NCI-H446 treated with DMSO at 0.1 percent for 48 hours (cell line): ENCODE measurements at regions not wholly inside any gene's neighbourhood (a gene's known extent, or its start where the extent isn't known, plus 50 kb on each side); places are given as distances from the start of the nearest gene placed in this dataset.

Source experiments
- DNase-seq: peaks from one replicate; lab custom pipeline; 2025; lab: John Stamatoyannopoulos, UW

DNA sequence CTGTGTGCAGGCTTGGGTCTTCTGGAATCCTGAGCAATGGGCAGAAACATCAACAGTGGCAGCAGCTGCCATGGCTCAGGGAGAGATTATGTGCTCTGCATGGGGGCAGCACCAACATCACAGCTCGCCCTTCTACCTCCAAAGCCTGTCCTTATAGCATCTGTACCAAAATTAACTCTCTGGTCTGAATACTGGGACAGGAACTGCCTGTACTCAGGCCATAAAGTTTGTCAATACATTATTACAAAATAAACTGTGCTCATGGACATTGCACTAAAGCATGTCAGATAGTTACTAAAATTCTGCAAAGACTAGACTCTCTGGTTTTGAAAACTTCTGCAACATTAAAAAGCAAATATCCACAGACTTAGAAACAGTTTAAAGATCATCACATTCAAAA lies 91.6 kb downstream of the ZC3H11B start:
- DNase-seq, result no peak

DNA sequence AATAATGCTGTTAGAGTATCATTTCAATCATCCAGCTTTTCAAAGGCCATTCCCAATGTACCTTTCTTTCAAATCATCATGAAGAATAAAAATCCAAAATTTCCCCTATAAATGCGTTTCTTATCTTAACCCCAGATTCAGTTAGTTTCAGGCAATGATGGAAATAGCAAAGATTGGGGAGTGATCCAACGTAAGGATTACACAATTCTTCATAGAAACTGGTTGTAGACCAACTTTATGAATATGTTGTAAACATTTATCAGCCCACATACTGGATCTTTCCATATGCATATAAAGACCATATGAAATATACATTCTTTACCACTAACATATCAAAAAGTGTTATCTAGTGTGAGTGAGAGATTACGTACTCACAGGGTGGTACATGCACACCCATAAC lies 92.7 kb downstream of the ZC3H11B start:
- no peak for DNase-seq

DNA sequence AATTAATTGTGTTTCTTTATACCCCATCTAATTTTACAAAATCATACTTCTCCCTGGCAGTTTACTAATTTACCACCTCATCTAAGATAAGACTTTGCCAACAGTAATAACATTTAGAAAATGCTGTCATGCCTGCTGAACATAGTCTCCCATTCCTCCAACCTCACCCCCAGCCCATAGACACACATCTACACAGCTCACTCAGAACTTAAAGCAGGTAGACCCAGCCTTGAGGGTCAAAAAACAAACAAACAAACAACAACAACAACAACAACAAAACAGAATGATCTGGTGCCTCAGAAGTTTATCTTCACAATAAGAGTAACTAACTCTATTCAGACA lies 94.0 kb downstream of the ZC3H11B start:
- DNase-seq, result no peak

DNA sequence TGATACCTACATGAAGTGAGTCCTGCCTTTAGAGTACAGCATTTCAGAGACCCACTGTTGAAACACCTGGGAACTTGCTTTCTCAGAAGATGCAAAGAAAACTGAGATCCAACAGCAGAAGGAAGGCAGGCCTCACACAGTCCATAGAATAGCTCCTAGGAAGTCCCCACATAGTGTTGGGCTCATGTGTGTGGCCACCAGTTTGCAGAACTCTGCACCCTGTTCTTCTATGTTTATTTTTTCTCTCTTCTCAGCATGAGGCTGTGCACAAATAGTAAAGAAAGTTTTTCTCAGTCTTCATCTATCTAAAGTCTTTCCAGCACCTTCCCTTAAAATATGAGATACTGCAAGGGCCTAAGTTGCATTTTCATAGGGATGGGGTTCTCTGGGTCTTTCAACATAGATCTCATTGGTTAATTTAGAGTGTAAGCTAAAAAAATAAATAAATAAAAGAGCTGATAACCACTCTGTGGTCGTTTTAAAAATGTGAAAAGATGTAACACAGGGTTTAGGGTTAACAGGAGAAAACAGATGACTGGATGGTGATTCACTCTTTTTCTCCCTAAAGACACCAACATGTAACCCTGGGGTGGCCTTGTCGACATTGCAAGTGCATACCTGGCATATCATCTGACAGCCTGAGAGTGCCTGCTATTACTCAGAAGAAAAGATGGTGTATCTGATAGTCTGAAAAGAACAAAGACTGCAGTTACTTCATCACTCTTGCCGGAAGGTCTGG lies 94.6 kb downstream of the ZC3H11B start:
- no peak for DNase-seq

DNA sequence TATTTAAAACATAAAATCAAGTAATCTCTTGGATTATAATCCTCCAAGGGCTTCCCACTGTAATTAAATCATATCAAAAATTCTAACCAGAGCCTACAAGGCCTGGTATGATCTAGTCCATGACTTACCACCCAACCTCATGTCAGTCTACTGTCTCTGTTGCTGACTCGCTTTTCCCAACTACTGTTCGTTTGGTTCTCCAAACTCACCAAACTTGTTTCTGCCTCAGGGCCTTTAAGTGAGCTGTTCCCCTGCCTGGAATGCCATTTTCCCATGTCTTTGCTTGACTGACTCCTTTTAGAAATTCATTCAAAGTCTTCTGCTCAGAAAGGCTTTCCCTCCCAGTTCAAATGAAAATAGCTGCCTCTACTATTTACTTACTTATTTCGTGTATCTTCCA lies 95.9 kb downstream of the ZC3H11B start:
- no peak for DNase-seq

DNA sequence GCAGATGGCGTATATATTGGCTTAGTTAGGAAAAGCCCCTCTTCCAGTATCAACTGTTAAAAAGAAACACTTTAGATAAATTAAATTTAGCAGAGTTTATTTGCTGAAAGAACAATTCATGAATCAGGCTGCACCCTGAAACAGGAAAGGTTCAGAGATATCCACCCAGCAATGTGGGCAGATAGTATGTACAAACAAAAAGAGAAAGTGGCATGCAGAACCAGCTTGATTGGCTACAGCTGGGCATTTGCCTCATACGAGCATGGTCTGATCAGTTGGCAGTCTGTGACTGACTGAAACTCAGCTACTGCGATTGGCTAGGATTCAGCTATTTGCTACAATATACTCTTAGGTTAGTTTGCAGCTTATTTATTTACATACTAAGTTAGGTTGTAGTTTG lies 98.2 kb downstream of the ZC3H11B start:
- DNase-seq, result no peak

DNA sequence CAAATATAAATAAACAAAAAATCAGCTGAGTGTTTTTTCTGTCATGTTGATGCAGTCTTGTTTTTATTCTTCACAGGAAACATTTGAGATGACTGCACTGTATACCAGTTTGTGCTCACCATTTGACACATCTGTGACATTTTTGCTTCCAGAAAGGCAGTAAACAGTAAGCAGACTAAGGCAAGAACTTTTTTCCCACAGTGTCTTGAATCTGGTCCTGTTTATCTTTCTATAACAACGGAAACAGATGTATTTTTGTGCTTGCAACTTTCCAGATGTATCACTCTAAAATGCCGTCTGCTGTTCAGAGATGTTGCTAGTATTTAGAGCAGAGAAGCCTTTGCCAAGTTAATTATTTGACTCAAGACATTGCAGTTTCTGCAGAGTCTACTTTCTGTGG lies 105.5 kb downstream of the ZC3H11B start:
- no peak for DNase-seq

DNA sequence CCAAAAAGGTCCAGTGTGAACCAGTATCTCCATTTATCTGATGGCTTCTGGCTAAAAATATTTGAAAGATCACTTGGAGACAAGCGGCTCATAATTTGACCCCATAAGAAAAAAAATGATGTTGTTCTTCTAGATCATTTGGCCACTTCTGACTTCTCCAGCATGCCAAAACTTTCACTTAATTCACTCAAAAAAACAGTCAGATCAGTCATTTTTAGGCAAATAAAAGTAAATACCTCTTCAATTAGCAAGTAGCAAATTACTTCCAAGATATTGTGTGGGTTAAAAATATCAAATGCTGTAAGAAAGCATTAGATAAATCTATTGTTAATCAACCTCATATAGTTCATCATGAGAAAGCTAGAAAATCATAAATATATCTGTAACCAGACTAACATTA lies 106.0 kb downstream of the ZC3H11B start:
- no peak for DNase-seq

DNA sequence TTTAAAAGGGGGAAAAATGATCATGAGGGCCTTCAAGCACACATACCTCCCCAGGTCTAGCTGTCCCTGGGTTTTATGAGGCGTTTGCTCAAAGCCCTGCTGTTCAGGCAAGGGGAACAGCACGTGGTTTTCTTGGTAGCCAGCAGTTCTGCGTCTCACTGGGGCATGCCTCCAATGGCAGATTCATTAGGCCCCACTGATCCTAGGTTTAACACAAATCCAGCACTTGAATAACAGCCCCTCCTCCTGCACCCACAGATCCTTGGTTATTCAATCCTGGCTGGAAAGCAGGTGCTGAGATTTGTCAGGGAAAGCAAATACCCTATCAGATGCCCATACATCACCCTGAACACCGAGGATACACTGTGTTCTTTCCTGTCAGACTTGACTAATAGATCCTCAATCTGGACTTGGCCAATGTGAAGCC lies 106.4 kb downstream of the ZC3H11B start:
- DNase-seq, result no peak

DNA sequence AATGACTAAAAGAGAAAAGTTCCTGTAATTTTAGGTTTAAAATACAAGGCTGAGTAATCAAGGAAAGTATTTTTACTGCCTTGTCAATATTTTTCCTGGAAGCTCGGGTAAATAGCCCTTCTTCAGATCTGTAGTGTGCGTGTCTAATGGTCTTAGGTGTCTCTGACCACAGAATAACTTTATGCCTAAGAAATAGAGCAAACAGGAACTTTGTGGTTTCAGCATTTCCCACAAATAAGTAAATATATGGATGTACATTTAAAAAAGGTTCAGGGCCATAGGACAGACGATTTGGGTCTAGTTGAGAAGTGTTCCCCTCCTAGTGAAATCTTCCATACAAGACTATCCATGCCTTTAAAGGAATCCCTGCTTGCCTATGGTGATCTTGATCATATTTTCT lies 107.0 kb downstream of the ZC3H11B start:
- DNase-seq, result no peak

DNA sequence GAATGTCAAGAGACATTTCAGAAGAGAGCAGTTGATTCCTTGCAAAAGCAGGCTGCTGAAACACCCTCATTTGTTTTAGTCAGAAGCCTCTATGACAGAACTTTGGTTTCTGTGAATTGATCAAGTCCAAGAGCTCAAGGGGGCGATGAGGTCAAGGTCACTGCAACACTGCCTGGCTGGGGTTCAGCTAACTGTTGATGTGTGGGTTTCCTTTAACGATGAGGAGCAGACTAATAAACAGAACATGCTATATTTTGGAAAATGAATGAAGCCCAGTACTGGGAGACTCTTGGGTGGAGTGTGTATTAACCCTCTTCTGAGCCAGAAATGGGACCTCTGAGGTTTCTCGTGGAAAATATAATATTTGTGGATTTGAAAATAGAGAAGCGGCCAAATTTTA lies 109.3 kb downstream of the ZC3H11B start:
- no peak for DNase-seq

DNA sequence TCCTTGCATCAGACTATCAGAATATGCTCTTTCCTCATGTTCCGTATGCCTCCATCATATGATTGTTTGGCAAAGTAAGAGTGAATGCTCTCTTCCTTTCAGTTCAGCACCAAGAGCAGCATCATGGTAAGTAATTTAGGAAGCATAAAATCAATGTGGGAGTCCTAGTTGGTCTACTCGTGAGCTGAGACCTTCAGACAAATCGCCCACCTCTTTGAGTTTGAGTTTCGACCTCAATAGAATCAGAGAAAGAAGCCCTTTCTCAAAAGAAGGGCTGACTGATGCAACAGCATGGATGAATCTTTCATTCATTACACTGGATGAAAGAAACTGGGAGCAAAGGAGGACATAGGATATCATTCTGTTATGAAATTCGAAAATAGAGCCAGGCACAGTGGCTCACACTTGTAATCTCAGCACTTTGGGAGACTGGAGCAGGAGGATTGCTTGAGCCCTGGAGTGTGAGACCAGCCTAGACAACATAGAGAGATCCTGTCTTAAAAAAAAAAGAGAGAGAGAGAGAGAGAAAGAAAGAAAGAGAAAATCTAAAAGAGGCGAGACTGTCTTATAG lies 112.5 kb downstream of the ZC3H11B start:
- no peak for DNase-seq

DNA sequence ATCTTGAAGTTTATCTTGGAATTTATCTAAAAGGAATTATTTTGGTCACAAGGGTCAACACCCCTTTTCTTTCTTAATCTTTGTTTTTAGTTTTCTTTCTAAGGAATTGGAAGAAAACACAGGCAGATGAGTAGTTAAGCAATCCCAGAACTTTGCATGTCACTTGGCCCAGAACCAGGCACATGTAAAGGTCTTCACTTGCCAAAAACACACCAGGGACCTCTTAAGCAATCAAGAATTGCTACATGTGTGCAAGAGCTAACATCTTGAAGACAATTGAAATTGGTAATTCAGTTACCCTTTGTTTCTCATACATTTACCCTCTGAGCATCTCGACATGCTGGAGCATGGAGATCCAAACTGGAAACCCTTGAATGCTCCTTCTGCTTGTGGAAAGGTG lies 114.2 kb downstream of the ZC3H11B start:
- DNase-seq, result no peak

DNA sequence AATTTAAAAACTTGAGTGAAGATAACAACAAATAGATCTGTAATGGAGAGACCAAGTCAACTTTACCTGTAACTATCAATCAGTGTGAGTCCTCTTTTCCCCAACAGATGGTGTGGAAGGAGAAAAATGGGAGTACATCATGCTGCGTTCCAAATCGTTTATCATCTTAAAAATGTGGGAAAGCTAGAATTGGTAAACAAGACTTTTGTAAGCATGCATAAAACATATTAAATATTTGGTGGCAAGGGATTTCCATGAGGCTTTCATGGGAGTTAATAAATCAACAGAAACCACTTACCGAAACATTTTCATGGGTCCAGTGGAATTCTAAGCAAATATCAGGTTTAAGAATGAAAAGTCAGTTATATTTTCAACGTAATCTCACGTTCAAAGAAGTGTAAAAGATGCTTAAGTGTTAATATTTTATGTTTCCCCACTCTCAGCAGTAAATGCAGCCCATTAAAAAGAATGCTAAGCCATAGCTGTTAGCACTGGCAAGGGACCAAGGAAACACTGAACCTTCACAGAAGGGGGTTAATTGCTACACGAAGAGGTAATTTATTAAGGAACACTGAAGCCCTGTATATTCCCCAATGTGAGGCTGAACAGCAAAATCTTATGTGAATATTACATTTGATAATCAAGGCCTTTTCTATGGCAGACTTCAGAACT lies 117.0 kb downstream of the ZC3H11B start:
- no peak for DNase-seq

DNA sequence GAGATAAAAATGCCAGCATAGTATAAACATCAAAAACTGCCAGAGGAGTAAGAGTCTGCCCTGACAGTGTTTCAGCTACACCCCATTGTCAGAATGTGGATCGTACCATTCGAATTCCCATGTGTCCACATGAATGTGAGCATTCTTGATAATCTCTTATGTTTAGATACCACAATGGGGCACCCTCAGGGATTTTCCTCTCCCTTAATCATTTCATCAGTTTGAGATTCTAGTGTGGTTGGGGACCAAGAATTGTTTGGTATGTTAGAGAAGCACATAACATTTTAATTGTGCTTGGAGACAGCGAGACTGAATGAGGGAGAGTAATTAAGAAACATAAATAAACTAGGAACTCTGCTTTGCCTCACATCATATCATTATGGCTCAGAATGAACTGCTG lies 120.2 kb downstream of the ZC3H11B start:
- no peak for DNase-seq

DNA sequence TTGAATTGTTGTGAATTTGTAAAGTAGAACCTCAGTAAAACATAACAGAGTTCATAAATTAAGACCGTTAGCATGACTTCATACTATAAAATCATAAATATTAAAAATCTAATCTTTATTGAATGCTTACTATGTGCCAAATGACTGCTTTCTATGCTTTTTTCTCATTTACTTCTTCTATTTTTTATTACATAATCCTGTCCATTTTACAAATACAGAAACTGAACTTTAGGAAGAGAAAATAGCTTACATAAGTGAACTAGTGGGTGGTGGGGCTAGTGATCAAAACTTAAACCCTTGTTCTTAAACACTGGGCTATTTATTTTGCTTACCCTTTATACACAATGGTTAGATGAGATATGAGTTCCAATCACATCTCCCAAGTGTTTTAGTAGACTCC lies 122.3 kb downstream of the ZC3H11B start:
- DNase-seq, result no peak

DNA sequence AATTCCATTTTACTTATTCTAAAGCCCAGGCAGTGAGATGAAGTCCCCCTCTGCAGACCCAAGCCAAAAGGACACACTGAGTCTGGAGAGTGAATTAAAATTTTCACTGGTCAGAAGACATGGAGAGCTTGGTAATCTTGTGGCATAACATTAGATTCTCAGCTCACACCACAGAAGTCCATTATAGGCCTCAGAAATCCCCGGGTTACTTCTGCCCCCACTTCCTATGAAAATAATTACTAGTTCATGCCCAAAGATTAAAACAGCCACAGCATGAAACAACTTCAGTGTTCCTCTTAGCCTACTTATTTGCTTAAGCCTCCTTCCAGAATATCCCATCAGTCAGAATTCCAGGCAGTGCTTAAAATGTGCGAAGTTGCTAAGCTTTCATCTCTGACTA lies 123.3 kb downstream of the ZC3H11B start:
- no peak for DNase-seq

DNA sequence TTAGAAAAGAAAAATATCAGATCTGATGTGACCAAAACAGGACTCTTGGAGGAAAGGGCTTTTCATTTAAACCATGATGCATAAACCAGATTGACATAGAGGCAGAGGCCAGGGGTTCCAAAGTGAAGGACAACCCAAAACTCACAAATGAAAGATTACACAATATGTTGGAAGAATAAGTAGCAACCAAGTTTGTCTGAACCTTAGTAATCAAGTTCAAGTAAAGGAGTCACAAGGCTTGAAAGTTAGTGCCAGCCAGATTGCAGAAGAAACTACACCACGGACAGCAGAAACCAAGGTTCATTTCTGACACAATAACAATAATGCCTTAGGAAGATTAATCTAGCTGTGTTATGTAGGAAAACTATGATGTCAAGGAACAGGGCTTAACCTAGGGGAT lies 124.6 kb downstream of the ZC3H11B start:
- DNase-seq, result no peak

DNA sequence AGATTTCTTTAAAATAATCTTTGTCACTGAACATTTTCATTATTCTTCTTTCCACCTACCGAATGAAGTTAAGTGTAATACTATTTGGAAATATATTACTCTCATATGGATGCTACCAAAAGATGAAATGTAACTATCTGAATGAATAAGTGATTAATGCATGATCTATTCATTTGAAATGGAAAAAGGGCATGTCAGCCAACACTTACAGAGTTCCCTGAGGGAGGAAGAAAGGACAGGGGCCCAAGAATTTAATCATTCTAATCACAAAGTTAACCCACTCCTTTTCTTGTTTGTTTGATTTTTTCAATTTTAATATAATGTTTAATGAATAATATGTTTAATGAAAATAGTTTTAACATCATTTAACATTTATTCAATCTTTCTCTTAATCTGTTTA lies 129.4 kb downstream of the ZC3H11B start:
- no peak for DNase-seq

DNA sequence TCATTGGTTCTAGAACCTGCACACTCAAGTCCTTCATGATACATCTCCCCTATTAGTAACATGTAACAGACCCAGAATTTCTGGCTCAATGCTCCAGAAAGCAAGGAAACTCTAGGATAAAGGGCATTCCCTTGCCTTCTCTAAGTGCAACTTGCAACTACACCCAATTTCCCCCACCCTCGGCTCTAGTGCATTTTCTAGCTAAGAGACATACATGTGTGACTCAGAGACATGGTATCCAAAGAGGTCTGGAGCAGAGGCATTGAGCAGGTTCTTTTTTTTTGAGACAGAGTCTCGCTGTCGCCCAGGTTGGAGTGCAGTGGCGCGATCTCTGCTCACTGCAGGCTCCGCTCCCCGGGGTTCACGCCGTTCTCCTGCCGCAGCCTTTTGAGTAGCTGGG lies 132.9 kb downstream of the ZC3H11B start:
- no peak for DNase-seq

DNA sequence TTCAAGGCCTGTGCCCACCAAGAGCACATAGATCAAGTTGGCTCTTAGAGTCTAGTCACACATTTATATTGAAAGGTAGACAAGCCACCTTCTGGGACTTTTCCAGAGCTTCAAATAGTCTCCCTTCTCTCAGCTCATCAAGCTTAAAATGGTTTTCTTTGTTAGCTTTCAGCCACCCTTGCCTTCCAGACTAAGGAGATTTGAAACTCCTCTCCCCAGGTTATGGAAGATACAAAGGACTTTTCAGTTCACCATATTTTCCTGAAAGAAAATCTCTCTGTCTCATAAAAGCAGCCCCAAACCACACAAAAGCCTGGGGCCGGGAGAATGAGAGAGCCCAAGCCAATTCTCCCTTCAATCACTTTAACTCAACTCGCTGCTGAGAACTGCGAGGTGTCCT lies 134.1 kb downstream of the ZC3H11B start:
- no peak for DNase-seq

DNA sequence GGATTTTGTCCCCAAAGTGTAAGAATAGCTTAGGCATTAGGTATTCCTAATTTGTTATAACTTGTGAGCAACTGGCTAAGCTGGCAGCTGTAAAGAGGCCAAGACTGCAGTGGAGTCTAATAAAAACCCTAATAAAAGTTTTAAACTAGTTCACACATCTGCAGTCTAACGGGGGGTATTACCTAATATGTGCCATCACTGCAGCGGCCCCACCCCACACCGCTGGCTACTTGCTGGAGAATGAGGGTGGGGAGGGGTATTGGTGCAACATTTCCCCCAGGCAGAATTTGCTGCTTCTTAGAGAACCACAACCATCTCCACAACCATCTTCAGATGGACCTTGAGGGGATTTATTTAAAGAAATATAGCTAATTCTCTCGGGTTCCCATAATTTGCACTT lies 135.0 kb downstream of the ZC3H11B start:
- DNase-seq, result no peak

DNA sequence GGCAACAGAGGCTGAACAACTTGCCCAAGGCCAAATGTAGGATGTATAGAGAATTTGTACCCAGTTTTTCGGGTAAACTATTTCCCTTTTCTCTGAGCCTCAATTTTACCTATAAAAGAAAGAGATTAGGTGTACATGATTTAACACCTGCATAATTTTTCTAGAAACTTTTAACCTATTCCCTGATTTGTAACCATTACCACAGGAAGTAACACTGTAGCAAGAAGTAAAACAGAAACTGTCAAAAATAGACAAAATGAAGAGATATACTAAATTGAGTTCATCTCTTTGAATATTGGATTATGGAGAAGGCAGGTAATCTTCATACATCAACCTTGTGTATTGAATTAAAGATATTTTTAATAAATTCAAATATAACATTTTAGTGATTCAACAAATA lies 136.2 kb downstream of the ZC3H11B start:
- DNase-seq, result no peak

DNA sequence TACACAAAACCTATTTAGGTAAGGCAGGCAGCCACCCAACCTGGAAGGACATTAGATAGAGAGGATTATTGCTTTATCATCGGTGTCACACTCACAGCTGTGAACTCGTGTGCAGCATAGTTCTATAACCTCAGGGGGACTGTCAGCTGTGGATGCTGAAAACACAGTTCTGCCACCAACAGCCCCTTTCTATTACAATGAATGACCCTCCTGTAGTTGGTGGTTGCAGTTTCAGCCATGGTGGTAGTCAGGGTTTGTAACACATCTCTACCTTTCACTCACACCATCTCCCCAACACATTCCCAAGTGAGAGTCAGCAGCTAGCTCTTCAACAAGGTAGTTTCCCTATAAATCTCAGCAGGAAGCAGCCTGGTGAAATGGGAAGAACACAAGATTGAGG lies 136.8 kb downstream of the ZC3H11B start:
- DNase-seq, result no peak
